Stimulated activated memory B cell treated with anti-CD40 and anti-IgM and Interleukin-4, amounts not matched to agents 10 μg/mL and 1 μg/mL and 100 μg/mL, for 72 hours (primary cell): ENCODE measurements at regions not wholly inside any gene's neighbourhood (a gene's known extent, or its start where the extent isn't known, plus 50 kb on each side); places are given as distances from the start of the nearest gene placed in this dataset.

ENCODE experiments used
- ATAC-seq: fragments of 150-1000 bp; cut with Tn5 transposase; 2 replicates; pipeline ENCODE4 v1.10.0; 2021
- H3K27ac Mint-ChIP-seq: one replicate; pipeline ENCODE4 v1.8.0; 2022; ENCODE audit warnings: mild to moderate bottlenecking, mixed read lengths
- H3K27me3 Mint-ChIP-seq: one replicate; pipeline ENCODE4 v1.8.0; 2022; ENCODE audit warnings: mixed read lengths
- H3K36me3 Mint-ChIP-seq: one replicate; pipeline ENCODE4 v1.8.0; 2022; ENCODE audit warnings: mixed read lengths
- H3K4me1 Mint-ChIP-seq: one replicate; pipeline ENCODE4 v1.8.0; 2022; ENCODE audit warnings: mixed read lengths
- H3K4me3 Mint-ChIP-seq: one replicate; pipeline ENCODE4 v1.8.0; 2022; ENCODE audit warnings: mild to moderate bottlenecking, moderate library complexity, mixed read lengths
- H3K9me3 Mint-ChIP-seq: one replicate; pipeline ENCODE4 v1.8.0; 2022; ENCODE audit warnings: mixed read lengths

- H3K27ac Mint-ChIP-seq: no peak overlapping the region
- H3K27me3 Mint-ChIP-seq: no peaks in the 10 kb centered on the region
- ATAC-seq: no peak
- H3K4me3 Mint-ChIP-seq: no peak overlapping the region
- H3K4me1 Mint-ChIP-seq: no peaks in the 10 kb centered on the region
- no peaks in the 10 kb centered on the region for H3K36me3 Mint-ChIP-seq
- no peaks in the 10 kb centered on the region for H3K9me3 Mint-ChIP-seq
These were observed 565.2 kb upstream of the PKDCC start for GRCh38 chr2:41482659-41483058.

- ATAC-seq: no peak
- H3K4me1 Mint-ChIP-seq: no peaks in the 10 kb centered on the region
- H3K36me3 Mint-ChIP-seq: no peaks in the 10 kb centered on the region
- H3K9me3 Mint-ChIP-seq: no peaks in the 10 kb centered on the region
- H3K27me3 Mint-ChIP-seq: no peaks in the 10 kb centered on the region
- no peak overlapping the region for H3K4me3 Mint-ChIP-seq
- no peak overlapping the region for H3K27ac Mint-ChIP-seq
These were observed 564.6 kb upstream of the PKDCC start for GRCh38 chr2:41483226-41483625.

- H3K27ac Mint-ChIP-seq: no peak overlapping the region
- H3K9me3 Mint-ChIP-seq: no peaks in the 10 kb centered on the region
These were observed 563.6 kb upstream of the PKDCC start for GRCh38 chr2:41483982-41484857.

GRCh38 chr2:41484858-41485234 is 563.0 kb upstream of the PKDCC start:
- H3K4me3 Mint-ChIP-seq: no peak overlapping the region
- no peak for ATAC-seq
- H3K27ac Mint-ChIP-seq: no peak overlapping the region
- H3K27me3 Mint-ChIP-seq: no peaks in the 10 kb centered on the region
- H3K4me1 Mint-ChIP-seq: no peaks in the 10 kb centered on the region
- H3K36me3 Mint-ChIP-seq: no peaks in the 10 kb centered on the region
- no peaks in the 10 kb centered on the region for H3K9me3 Mint-ChIP-seq

More at GRCh38 chr2:41483982-41484857, 563.6 kb upstream of the PKDCC start:
- Mint-ChIP-seq H3K36me3 (no peaks in the 10 kb centered on the region), H3K27me3 (no peaks in the 10 kb centered on the region), H3K4me1 (no peaks in the 10 kb centered on the region), H3K4me3 (no peak overlapping the region)
- no peak for ATAC-seq

GRCh38 chr2:41486948-41487347 is 560.9 kb upstream of the PKDCC start:
- no peaks in the 10 kb centered on the region for H3K9me3 Mint-ChIP-seq
- H3K4me3 Mint-ChIP-seq: no peak overlapping the region
- no peak for ATAC-seq
- H3K36me3 Mint-ChIP-seq: no peaks in the 10 kb centered on the region
- H3K27ac Mint-ChIP-seq: no peak overlapping the region
- H3K27me3 Mint-ChIP-seq: no peaks in the 10 kb centered on the region
- H3K4me1 Mint-ChIP-seq: no peaks in the 10 kb centered on the region

GRCh38 chr2:41488888-41489287 is 558.9 kb upstream of the PKDCC start:
- no peaks in the 10 kb centered on the region for H3K4me1 Mint-ChIP-seq
- no peak for ATAC-seq

GRCh38 chr2:41489638-41490037 is 558.2 kb upstream of the PKDCC start:
- Mint-ChIP-seq H3K9me3 (peaks cover 12% of the 10 kb centered on the region), H3K4me3 (no peak overlapping the region), H3K27ac (no peak overlapping the region), H3K27me3 (no peaks in the 10 kb centered on the region), H3K4me1 (no peaks in the 10 kb centered on the region), H3K36me3 (no peaks in the 10 kb centered on the region)
- no peak for ATAC-seq

More at GRCh38 chr2:41488888-41489287, 558.9 kb upstream of the PKDCC start:
- H3K27me3 Mint-ChIP-seq: no peaks in the 10 kb centered on the region
- no peak overlapping the region for H3K27ac Mint-ChIP-seq
- peaks cover 8% of the 10 kb centered on the region for H3K9me3 Mint-ChIP-seq
- no peak overlapping the region for H3K4me3 Mint-ChIP-seq
- no peaks in the 10 kb centered on the region for H3K36me3 Mint-ChIP-seq

GRCh38 chr2:41495050-41495449 is 552.8 kb upstream of the PKDCC start:
- Mint-ChIP-seq H3K9me3 (peaks cover 30% of the 10 kb centered on the region), H3K36me3 (no peaks in the 10 kb centered on the region), H3K4me3 (no peak overlapping the region), H3K27ac (no peak overlapping the region), H3K4me1 (no peaks in the 10 kb centered on the region), H3K27me3 (no peaks in the 10 kb centered on the region)
- no peak for ATAC-seq

- no peaks in the 10 kb centered on the region for H3K27me3 Mint-ChIP-seq
- no peaks in the 10 kb centered on the region for H3K36me3 Mint-ChIP-seq
- no peak overlapping the region for H3K4me3 Mint-ChIP-seq
- peaks cover 36% of the 10 kb centered on the region for H3K9me3 Mint-ChIP-seq
- no peaks in the 10 kb centered on the region for H3K4me1 Mint-ChIP-seq
- no peak for ATAC-seq
- no peak overlapping the region for H3K27ac Mint-ChIP-seq
These were observed 550.9 kb upstream of the PKDCC start for GRCh38 chr2:41496908-41497307.

GRCh38 chr2:41498781-41499180 is 549.0 kb upstream of the PKDCC start:
- ATAC-seq: no peak
- Mint-ChIP-seq H3K27me3 (no peaks in the 10 kb centered on the region), H3K4me1 (no peaks in the 10 kb centered on the region), H3K9me3 (peaks cover 31% of the 10 kb centered on the region), H3K27ac (no peak overlapping the region), H3K36me3 (no peaks in the 10 kb centered on the region), H3K4me3 (no peak overlapping the region)

- H3K9me3 Mint-ChIP-seq: peaks cover 14% of the 10 kb centered on the region
- ATAC-seq: no peak
- H3K27ac Mint-ChIP-seq: no peak overlapping the region
These were observed 546.9 kb upstream of the PKDCC start for GRCh38 chr2:41500895-41501294.

GRCh38 chr2:41502752-41503151 is 545.1 kb upstream of the PKDCC start:
- ATAC-seq: no peak
- Mint-ChIP-seq H3K4me1 (no peaks in the 10 kb centered on the region), H3K4me3 (no peak overlapping the region), H3K9me3 (peaks cover 11% of the 10 kb centered on the region), H3K36me3 (no peaks in the 10 kb centered on the region), H3K27me3 (no peaks in the 10 kb centered on the region), H3K27ac (no peak overlapping the region)

More at GRCh38 chr2:41500895-41501294, 546.9 kb upstream of the PKDCC start:
- Mint-ChIP-seq H3K4me1 (no peaks in the 10 kb centered on the region), H3K36me3 (no peaks in the 10 kb centered on the region), H3K27me3 (no peaks in the 10 kb centered on the region), H3K4me3 (no peak overlapping the region)

- ATAC-seq: no peak
- no peak overlapping the region for H3K27ac Mint-ChIP-seq
- H3K9me3 Mint-ChIP-seq: peaks cover 11% of the 10 kb centered on the region
- no peak overlapping the region for H3K4me3 Mint-ChIP-seq
- no peaks in the 10 kb centered on the region for H3K27me3 Mint-ChIP-seq
- no peaks in the 10 kb centered on the region for H3K4me1 Mint-ChIP-seq
- no peaks in the 10 kb centered on the region for H3K36me3 Mint-ChIP-seq
These were observed 543.3 kb upstream of the PKDCC start for GRCh38 chr2:41504532-41504931.

- H3K27me3 Mint-ChIP-seq: no peaks in the 10 kb centered on the region
These were observed 537.7 kb upstream of the PKDCC start for GRCh38 chr2:41510108-41510507.

GRCh38 chr2:41521211-41521610 is 526.6 kb upstream of the PKDCC start:
- Mint-ChIP-seq H3K9me3 (no peaks in the 10 kb centered on the region), H3K27me3 (no peaks in the 10 kb centered on the region), H3K36me3 (no peaks in the 10 kb centered on the region), H3K4me1 (no peaks in the 10 kb centered on the region), H3K4me3 (no peak overlapping the region), H3K27ac (no peak overlapping the region)
- ATAC-seq: no peak

More at GRCh38 chr2:41510108-41510507, 537.7 kb upstream of the PKDCC start:
- no peak for ATAC-seq
- Mint-ChIP-seq H3K4me3 (no peak overlapping the region), H3K27ac (no peak overlapping the region), H3K36me3 (no peaks in the 10 kb centered on the region), H3K4me1 (no peaks in the 10 kb centered on the region), H3K9me3 (peaks cover 3% of the 10 kb centered on the region)
